SK-N-SH (cell line): ENCODE measurements at regions not wholly inside any gene's neighbourhood (a gene's known extent, or its start where the extent isn't known, plus 50 kb on each side); places are given as distances from the start of the nearest gene placed in this dataset.

Source experiments
- CHD2 ChIP-seq: fragments of 150-350 bp; IDR thresholded peaks from 2 replicates; pipeline ENCODE4 v1.6.1; 2018; ENCODE audit warnings: low read length; ENCODE audit not compliant: partially characterized antibody
- CTCF ChIP-seq: fragments of 200-600 bp; sonication (generic); IDR thresholded peaks from 2 replicates; pipeline ENCODE4 v1.6.1; 2017; ENCODE audit warnings: antibody characterized with exemption, mild to moderate bottlenecking, moderate library complexity
- EP300 ChIP-seq, 2 experiments: IDR thresholded peaks; 2 replicates each; pipeline versions ENCODE4 v1.4.0 to v1.6.1; 2012; ENCODE audit warnings: borderline replicate concordance in 1 of 2, low read depth in 1 of 2, low read length in 1 of 2
- EZH2phosphoT487 ChIP-seq: fragments of 200-600 bp; sonication (generic); IDR thresholded peaks from 2 replicates; pipeline ENCODE4 v1.6.1; 2017; ENCODE audit warnings: low read depth, mixed run types, mild to moderate bottlenecking, antibody characterized with exemption, moderate library complexity, borderline replicate concordance
- FOXJ3 ChIP-seq: sonication (generic); formaldehyde crosslinking; IDR thresholded peaks from 2 replicates; pipeline ENCODE4 v1.5.1; 2020; ENCODE audit warnings: mild to moderate bottlenecking, missing genetic modification reagents
- GABPA ChIP-seq: IDR thresholded peaks from 2 replicates; pipeline ENCODE4 v1.4.0; 2012; ENCODE audit warnings: low read depth, mild to moderate bottlenecking
- MAX ChIP-seq: IDR thresholded peaks from 2 replicates; pipeline ENCODE4 v1.4.0; 2012; ENCODE audit warnings: low read depth
- NFIC ChIP-seq: IDR thresholded peaks from 2 replicates; pipeline ENCODE4 v1.4.0; 2012; ENCODE audit warnings: borderline replicate concordance
- POLR2AphosphoS5 ChIP-seq: IDR thresholded peaks from 2 replicates; pipeline ENCODE4 v1.6.1; 2012; ENCODE audit warnings: low read depth, low read length
- REST ChIP-seq: IDR thresholded peaks from 2 replicates; pipeline ENCODE4 v1.6.1; 2012; ENCODE audit warnings: mild to moderate bottlenecking, low read depth, low read length, moderate library complexity
- SIN3A ChIP-seq: IDR thresholded peaks from 2 replicates; pipeline ENCODE4 v1.6.1; 2012; ENCODE audit warnings: low read depth, mild to moderate bottlenecking, low read length, moderate library complexity, borderline replicate concordance
- TEAD4 ChIP-seq: IDR thresholded peaks from 2 replicates; pipeline ENCODE4 v1.4.0; 2012; ENCODE audit warnings: mild to moderate bottlenecking, borderline replicate concordance; ENCODE audit not compliant: insufficient read depth
- YY1 ChIP-seq: IDR thresholded peaks from 2 replicates; pipeline ENCODE4 v1.4.0; 2012; ENCODE audit warnings: low read depth, mild to moderate bottlenecking

DNA sequence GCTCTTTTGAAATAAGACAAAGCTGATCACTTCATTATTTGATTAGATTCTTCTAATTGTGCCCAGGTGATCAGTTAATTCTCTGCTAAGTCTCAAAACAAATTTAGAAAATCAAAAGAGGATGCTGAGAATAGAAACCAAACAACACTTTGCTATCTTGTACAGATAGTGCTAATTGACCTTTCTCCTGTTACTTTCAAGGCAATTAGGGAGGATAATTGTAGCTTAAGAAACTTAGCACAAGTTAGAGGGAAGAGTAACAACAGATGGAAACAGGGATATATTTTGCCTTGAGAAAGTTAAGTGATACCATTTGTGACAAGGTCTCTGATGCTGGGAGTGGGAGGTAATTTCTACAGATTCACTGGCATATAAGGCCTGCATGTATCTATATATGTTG lies 344.8 kb upstream of the GRM7 start:
- TF ChIP-seq CTCF: no peak
- no peak for TF ChIP-seq EP300 (IDR thresholded peaks at IDR 0.05; ENCODE audit: borderline replicate concordance in 1 of 2, low read depth in 1 of 2, low read length in 1 of 2)
- TF ChIP-seq REST: no peak
- no peak for TF ChIP-seq YY1
- TF ChIP-seq MAX: no peak
- no peak for TF ChIP-seq CHD2
- TF ChIP-seq SIN3A: no peak
- no peak for TF ChIP-seq POLR2AphosphoS5
- TF ChIP-seq FOXJ3 (CRISPR knock-in tag): no peak
- no peak for TF ChIP-seq TEAD4
- TF ChIP-seq GABPA: no peak
- TF ChIP-seq NFIC: no peak
- TF ChIP-seq EZH2phosphoT487: no peak
